ENCODE measurements at regions not wholly inside any gene's neighbourhood (a gene's known extent, or its start where the extent isn't known, plus 50 kb on each side); places are given as distances from the start of the nearest gene placed in this dataset.
A peak's percentile ranks its signal among the peaks of the same experiment; 100 is the strongest.

- no CpG with 5 or more reads among the region's 2 CpGs for WGBS (ENCODE audit: insufficient coverage)
- CTCF ChIA-PET = interaction anchor here (1.2 kb wide), 1 partner anchor 10 kb away, joined by 3 read pairs; no protein-coding TSS in a partner anchor
Observed at GRCh38 chr1:177862916-177863315, 106.9 kb downstream of the SEC16B start.

GRCh38 chr1:177859572-177859971, 110.3 kb downstream of the SEC16B start:
- POLR2A ChIA-PET = no interaction called here
- 100% methylated on average over 1 of the region's 2 CpGs for WGBS (ENCODE audit: insufficient coverage)

More at GRCh38 chr1:177862916-177863315, 106.9 kb downstream of the SEC16B start:
- no peaks in the 10 kb centered on the region for H3K27me3 ChIP-seq (replicated peaks in 2 of 5; ENCODE audit: control insufficient read depth in 4 of 5, insufficient read depth in 5 of 5, low read length in 4 of 5)
- POLR2A ChIA-PET = no interaction called here
- H3K36me3 ChIP-seq (ENCODE audit: control insufficient read depth in 4 of 4, insufficient read depth in 4 of 4, low read length in 3 of 4) = no peaks in the 10 kb centered on the region
- no peak overlapping the region for H3K27ac ChIP-seq (ENCODE audit: insufficient read depth in 1 of 2, low read depth in 1 of 2, low read length in 2 of 2, poor library complexity in 1 of 2, severe bottlenecking in 2 of 2)
- H3K4me1 ChIP-seq (ENCODE audit: control extremely low read depth in 1 of 4, control insufficient read depth in 4 of 4, insufficient read depth in 4 of 4, low read length in 3 of 4) = peaks cover 3 to 9% (median 8%) of the 10 kb centered on the region in 4 experiments
- DNase-seq = no peak
- no peak overlapping the region for H3K4me3 ChIP-seq (ENCODE audit: control insufficient read depth in 1 of 7, extremely low read depth in 1 of 7, insufficient read depth in 4 of 7, low read depth in 2 of 7, low read length in 6 of 7)
- no peaks in the 10 kb centered on the region for H3K9me3 ChIP-seq (ENCODE audit: control extremely low read depth in 1 of 5, control insufficient read depth in 4 of 5, insufficient read depth in 2 of 5, low read depth in 1 of 5, low read length in 4 of 5)

DNA sequence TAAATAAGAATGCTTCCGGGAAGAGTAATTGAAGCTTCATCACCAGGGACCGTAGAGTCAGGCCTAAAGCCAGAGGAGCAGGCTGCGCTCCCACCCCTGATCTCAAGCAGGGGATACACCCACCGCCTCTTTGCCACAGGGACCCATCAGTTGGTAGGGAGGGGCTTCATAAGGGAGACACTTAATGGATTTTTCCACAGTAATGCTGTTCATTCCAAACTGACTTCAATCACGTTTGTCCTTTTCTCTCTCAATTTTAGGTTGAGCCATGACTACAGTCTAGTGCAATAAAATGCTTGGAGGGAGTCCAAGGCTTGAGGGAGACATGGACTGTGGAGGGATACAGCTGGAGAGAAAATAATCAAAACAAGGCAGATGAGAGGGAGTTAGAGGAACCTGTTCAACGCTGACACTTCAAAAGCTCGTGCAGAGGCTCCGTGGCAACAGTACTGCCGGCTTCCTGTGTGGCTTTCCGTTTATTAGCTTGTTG, 111.5 kb downstream of the SEC16B start:
- Histone ChIP-seq H3K4me3 (ENCODE audit: control insufficient read depth in 1 of 7, extremely low read depth in 1 of 7, insufficient read depth in 4 of 7, low read depth in 2 of 7, low read length in 6 of 7) (peak overlapping the region in 1 of 7 experiments; percentile 6), H3K27me3 (replicated peaks in 2 of 5; ENCODE audit: control insufficient read depth in 4 of 5, insufficient read depth in 5 of 5, low read length in 4 of 5) (no peaks in the 10 kb centered on the region), H3K9me3 (ENCODE audit: control extremely low read depth in 1 of 5, control insufficient read depth in 4 of 5, insufficient read depth in 2 of 5, low read depth in 1 of 5, low read length in 4 of 5) (no peaks in the 10 kb centered on the region), H3K36me3 (ENCODE audit: control insufficient read depth in 4 of 4, insufficient read depth in 4 of 4, low read length in 3 of 4) (no peaks in the 10 kb centered on the region), H3K4me1 (ENCODE audit: control extremely low read depth in 1 of 4, control insufficient read depth in 4 of 4, insufficient read depth in 4 of 4, low read length in 3 of 4) (peaks cover 3 to 11% (median 9%) of the 10 kb centered on the region in 4 experiments), H3K27ac (ENCODE audit: insufficient read depth in 1 of 2, low read depth in 1 of 2, low read length in 2 of 2, poor library complexity in 1 of 2, severe bottlenecking in 2 of 2) (no peak overlapping the region)
- POLR2A ChIA-PET = no interaction called here
- peak in 2 of 3 donors; percentile 19 to 45 for DNase-seq
- CTCF ChIA-PET = no interaction called here
- 29% methylated on average over 2 of the region's 10 CpGs for WGBS (ENCODE audit: insufficient coverage)

More at GRCh38 chr1:177859572-177859971, 110.3 kb downstream of the SEC16B start:
- Histone ChIP-seq H3K4me3 (ENCODE audit: control insufficient read depth in 1 of 7, extremely low read depth in 1 of 7, insufficient read depth in 4 of 7, low read depth in 2 of 7, low read length in 6 of 7) (no peak overlapping the region), H3K4me1 (ENCODE audit: control extremely low read depth in 1 of 4, control insufficient read depth in 4 of 4, insufficient read depth in 4 of 4, low read length in 3 of 4) (peaks cover 3 to 11% (median 9%) of the 10 kb centered on the region in 4 experiments), H3K27me3 (replicated peaks in 2 of 5; ENCODE audit: control insufficient read depth in 4 of 5, insufficient read depth in 5 of 5, low read length in 4 of 5) (no peaks in the 10 kb centered on the region), H3K36me3 (ENCODE audit: control insufficient read depth in 4 of 4, insufficient read depth in 4 of 4, low read length in 3 of 4) (no peaks in the 10 kb centered on the region), H3K9me3 (ENCODE audit: control extremely low read depth in 1 of 5, control insufficient read depth in 4 of 5, insufficient read depth in 2 of 5, low read depth in 1 of 5, low read length in 4 of 5) (no peaks in the 10 kb centered on the region), H3K27ac (ENCODE audit: insufficient read depth in 1 of 2, low read depth in 1 of 2, low read length in 2 of 2, poor library complexity in 1 of 2, severe bottlenecking in 2 of 2) (no peak overlapping the region)
- DNase-seq = no peak
- CTCF ChIA-PET = no interaction called here

GRCh38 chr1:177857285-177857684, 112.6 kb downstream of the SEC16B start:
- H3K9me3 ChIP-seq (ENCODE audit: control extremely low read depth in 1 of 5, control insufficient read depth in 4 of 5, insufficient read depth in 2 of 5, low read depth in 1 of 5, low read length in 4 of 5) = no peaks in the 10 kb centered on the region
- H3K27me3 ChIP-seq (replicated peaks in 2 of 5; ENCODE audit: control insufficient read depth in 4 of 5, insufficient read depth in 5 of 5, low read length in 4 of 5) = no peaks in the 10 kb centered on the region
- POLR2A ChIA-PET = no interaction called here
- CTCF ChIA-PET = no interaction called here
- no peak overlapping the region for H3K4me3 ChIP-seq (ENCODE audit: control insufficient read depth in 1 of 7, extremely low read depth in 1 of 7, insufficient read depth in 4 of 7, low read depth in 2 of 7, low read length in 6 of 7)
- DNase-seq = no peak
- no peak overlapping the region for H3K27ac ChIP-seq (ENCODE audit: insufficient read depth in 1 of 2, low read depth in 1 of 2, low read length in 2 of 2, poor library complexity in 1 of 2, severe bottlenecking in 2 of 2)
- H3K36me3 ChIP-seq (ENCODE audit: control insufficient read depth in 4 of 4, insufficient read depth in 4 of 4, low read length in 3 of 4) = no peaks in the 10 kb centered on the region
- peaks cover 3 to 11% (median 9%) of the 10 kb centered on the region in 4 experiments for H3K4me1 ChIP-seq (ENCODE audit: control extremely low read depth in 1 of 4, control insufficient read depth in 4 of 4, insufficient read depth in 4 of 4, low read length in 3 of 4)
- 84% methylated on average over 3 of the region's 5 CpGs for WGBS (ENCODE audit: insufficient coverage)

DNA sequence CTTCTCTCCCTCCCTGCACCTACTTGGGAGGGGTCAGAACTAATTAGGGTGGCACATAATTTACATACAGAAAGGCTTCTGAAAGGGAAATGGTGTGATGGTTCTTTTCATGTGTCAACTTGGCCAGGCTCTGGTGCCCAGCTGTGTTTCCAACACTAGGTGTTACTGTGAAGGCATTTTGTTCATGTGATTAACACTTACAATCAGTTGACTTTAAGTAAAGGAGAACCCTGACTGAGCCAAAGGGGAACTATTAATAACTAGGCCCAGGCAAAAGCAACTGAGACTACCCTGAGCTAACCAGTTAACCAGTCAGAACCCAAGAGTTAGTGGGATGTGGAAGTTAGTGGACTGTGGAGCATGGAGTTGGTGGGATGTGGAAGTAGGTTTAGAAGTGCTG, 114.9 kb downstream of the SEC16B start:
- ChIA-PET POLR2A (no interaction called here), CTCF (no interaction called here)
- Histone ChIP-seq H3K27me3 (replicated peaks in 2 of 5; ENCODE audit: control insufficient read depth in 4 of 5, insufficient read depth in 5 of 5, low read length in 4 of 5) (peaks cover 0 to 3% (median 0%) of the 10 kb centered on the region in 5 experiments), H3K36me3 (ENCODE audit: control insufficient read depth in 4 of 4, insufficient read depth in 4 of 4, low read length in 3 of 4) (no peaks in the 10 kb centered on the region), H3K4me3 (ENCODE audit: control insufficient read depth in 1 of 7, extremely low read depth in 1 of 7, insufficient read depth in 4 of 7, low read depth in 2 of 7, low read length in 6 of 7) (no peak overlapping the region), H3K9me3 (ENCODE audit: control extremely low read depth in 1 of 5, control insufficient read depth in 4 of 5, insufficient read depth in 2 of 5, low read depth in 1 of 5, low read length in 4 of 5) (no peaks in the 10 kb centered on the region), H3K27ac (ENCODE audit: insufficient read depth in 1 of 2, low read depth in 1 of 2, low read length in 2 of 2, poor library complexity in 1 of 2, severe bottlenecking in 2 of 2) (no peak overlapping the region), H3K4me1 (ENCODE audit: control extremely low read depth in 1 of 4, control insufficient read depth in 4 of 4, insufficient read depth in 4 of 4, low read length in 3 of 4) (peaks cover 3 to 11% (median 9%) of the 10 kb centered on the region in 4 experiments)
- DNase-seq = no peak

- 100% methylated on average over 1 of the region's 3 CpGs for WGBS (ENCODE audit: insufficient coverage)
- no peak overlapping the region for H3K4me3 ChIP-seq (ENCODE audit: control insufficient read depth in 1 of 7, extremely low read depth in 1 of 7, insufficient read depth in 4 of 7, low read depth in 2 of 7, low read length in 6 of 7)
- peaks cover 0 to 3% (median 0%) of the 10 kb centered on the region in 5 experiments for H3K27me3 ChIP-seq (replicated peaks in 2 of 5; ENCODE audit: control insufficient read depth in 4 of 5, insufficient read depth in 5 of 5, low read length in 4 of 5)
- ChIA-PET CTCF (no interaction called here), POLR2A (no interaction called here)
- no peak for DNase-seq
- no peak overlapping the region for H3K27ac ChIP-seq (ENCODE audit: insufficient read depth in 1 of 2, low read depth in 1 of 2, low read length in 2 of 2, poor library complexity in 1 of 2, severe bottlenecking in 2 of 2)
- peaks cover 0 to 2% (median 0%) of the 10 kb centered on the region in 5 experiments for H3K9me3 ChIP-seq (ENCODE audit: control extremely low read depth in 1 of 5, control insufficient read depth in 4 of 5, insufficient read depth in 2 of 5, low read depth in 1 of 5, low read length in 4 of 5)
- H3K36me3 ChIP-seq (ENCODE audit: control insufficient read depth in 4 of 4, insufficient read depth in 4 of 4, low read length in 3 of 4) = no peaks in the 10 kb centered on the region
- no peaks in the 10 kb centered on the region for H3K4me1 ChIP-seq (ENCODE audit: control extremely low read depth in 1 of 4, control insufficient read depth in 4 of 4, insufficient read depth in 4 of 4, low read length in 3 of 4)
Observed at GRCh38 chr1:177849579-177850290, 120.1 kb downstream of the SEC16B start.

DNA sequence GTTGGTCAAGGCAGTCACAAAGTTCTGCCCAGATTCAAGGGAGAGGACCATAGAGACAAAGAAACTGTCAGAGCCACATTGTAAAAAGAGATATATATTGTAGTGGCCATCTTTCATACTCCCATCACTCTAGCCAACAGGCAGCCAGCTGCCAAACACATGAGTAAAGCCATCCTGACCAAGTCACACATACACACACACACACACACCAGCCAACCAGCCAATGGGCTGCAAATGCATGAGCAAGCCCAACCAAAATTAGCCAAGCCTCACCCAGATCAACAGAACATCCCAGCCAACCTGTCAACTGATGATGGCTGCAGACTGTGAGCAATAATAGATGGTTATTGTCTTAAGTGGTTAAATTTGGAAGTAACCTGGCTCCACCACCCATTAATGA, 120.7 kb downstream of the SEC16B start:
- peaks cover 0 to 2% (median 0%) of the 10 kb centered on the region in 5 experiments for H3K9me3 ChIP-seq (ENCODE audit: control extremely low read depth in 1 of 5, control insufficient read depth in 4 of 5, insufficient read depth in 2 of 5, low read depth in 1 of 5, low read length in 4 of 5)
- H3K4me1 ChIP-seq (ENCODE audit: control extremely low read depth in 1 of 4, control insufficient read depth in 4 of 4, insufficient read depth in 4 of 4, low read length in 3 of 4) = no peaks in the 10 kb centered on the region
- H3K4me3 ChIP-seq (ENCODE audit: control insufficient read depth in 1 of 7, extremely low read depth in 1 of 7, insufficient read depth in 4 of 7, low read depth in 2 of 7, low read length in 6 of 7) = no peak overlapping the region
- no peak for DNase-seq
- ChIA-PET POLR2A (no interaction called here), CTCF (no interaction called here)
- no peaks in the 10 kb centered on the region for H3K36me3 ChIP-seq (ENCODE audit: control insufficient read depth in 4 of 4, insufficient read depth in 4 of 4, low read length in 3 of 4)
- H3K27me3 ChIP-seq (replicated peaks in 2 of 5; ENCODE audit: control insufficient read depth in 4 of 5, insufficient read depth in 5 of 5, low read length in 4 of 5) = peaks cover 0 to 3% (median 0%) of the 10 kb centered on the region in 5 experiments
- H3K27ac ChIP-seq (ENCODE audit: insufficient read depth in 1 of 2, low read depth in 1 of 2, low read length in 2 of 2, poor library complexity in 1 of 2, severe bottlenecking in 2 of 2) = no peak overlapping the region

Data from common myeloid progenitor, CD34-positive (primary cell).